Stimulated activated CD8-positive, alpha-beta memory T cell treated with anti-CD3 and anti-CD28 coated beads, Interleukin-7, amount 100 ng/mL, for 48 hours (primary cell): ENCODE measurements at regions not wholly inside any gene's neighbourhood (a gene's known extent, or its start where the extent isn't known, plus 50 kb on each side); places are given as distances from the start of the nearest gene placed in this dataset.
"Not testable (repeated sequence)": the region's sequence is repeated elsewhere in the genome, so short reads cannot be mapped to it uniquely, and the experiment has no call there.

Source experiments
- DNase-seq, 2 donors: peaks; one replicate each; pipeline ENCODE4 v3.0.0-alpha.2; 2020; ENCODE audit warnings: low read depth in 1 of 2; ENCODE audit errors: extremely low read depth in 1 of 2

DNA sequence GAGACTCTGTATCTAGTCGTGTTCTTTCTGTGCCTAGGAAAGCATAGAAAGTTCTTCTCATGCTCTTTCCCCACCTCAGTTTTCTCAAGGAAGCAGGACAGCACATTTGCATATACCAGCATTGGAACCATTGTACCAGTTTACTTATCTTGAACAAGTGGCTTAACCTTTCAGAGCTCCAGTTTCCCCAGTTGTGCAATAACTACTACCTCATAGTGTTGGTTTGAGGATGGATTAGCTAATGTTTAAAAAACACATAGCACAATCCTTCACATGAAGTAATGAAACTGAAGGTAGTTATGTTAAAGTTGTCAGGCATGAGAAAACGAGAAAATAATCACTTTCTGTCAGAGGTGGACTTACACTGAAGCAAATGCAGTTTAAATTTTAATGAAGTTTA lies 92.2 kb upstream of the H2AZ1 start:
- no peak for DNase-seq

DNA sequence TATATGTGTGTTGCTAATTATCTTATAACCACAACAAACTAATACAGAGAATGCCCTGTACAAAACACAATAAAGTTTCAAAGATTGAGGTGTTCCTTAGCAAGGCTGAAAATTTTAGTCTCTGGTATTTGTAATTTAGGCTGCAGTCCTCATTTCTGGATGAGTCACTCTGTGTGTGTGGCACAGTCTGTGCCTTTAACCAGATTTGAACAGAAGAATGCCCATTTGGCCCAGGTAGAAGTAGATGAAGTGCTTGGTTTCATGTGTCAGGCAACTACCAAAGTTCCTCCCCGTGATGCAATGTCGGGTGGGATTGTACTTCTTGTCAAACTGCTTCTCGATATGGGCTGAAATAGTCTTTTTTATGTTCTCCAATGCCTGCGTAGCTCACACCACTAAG lies 91.6 kb upstream of the H2AZ1 start:
- DNase-seq, result no peak

DNA sequence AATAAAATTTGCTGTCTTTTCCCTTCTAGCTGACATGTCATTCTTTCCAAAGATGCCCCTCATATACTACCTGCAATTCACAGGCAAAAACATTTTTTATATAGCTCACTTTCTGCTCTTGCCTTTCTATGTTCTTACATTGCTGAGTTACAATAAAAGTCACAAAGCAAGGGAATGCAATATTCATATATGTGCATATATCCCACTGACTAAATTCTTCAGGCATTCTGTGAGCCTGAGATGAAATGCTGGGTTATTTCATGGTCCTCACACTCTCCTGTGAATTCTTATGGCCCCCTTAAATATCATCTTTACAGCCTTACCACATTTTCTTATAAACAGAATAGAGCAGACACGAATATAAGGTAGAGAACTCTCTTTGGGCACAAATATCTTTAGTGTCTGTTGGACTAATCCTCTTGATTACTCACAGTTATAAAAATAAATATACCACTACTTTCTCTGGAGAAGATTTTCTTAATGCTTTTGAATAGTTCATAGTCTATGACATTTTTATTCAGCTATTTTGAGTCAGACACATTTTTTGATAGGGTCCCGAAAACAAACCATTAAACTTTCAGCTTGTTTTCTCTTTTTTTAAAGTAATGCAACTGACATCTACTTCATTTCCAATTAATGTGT lies 84.1 kb upstream of the H2AZ1 start:
- DNase-seq, result no peak

DNA sequence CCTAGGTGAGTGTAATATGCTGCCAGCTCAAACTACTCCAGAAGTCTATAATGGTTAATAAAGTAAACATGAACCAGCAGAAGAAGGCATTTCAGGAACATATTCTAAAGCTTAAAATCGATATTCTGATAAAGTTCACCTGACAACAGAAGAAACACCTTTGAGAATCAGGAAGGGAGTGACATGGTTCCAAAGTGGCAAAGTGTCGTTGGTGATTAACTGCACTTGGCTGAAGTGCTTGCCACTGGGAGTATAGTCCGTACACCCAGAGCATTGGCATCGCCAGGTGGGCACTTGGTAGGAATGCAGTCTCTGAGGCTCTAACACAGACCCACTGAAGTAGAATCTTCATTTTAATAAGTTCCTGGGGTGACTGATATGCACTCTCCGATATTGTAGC lies 76.0 kb upstream of the H2AZ1 start:
- no peak for DNase-seq

DNA sequence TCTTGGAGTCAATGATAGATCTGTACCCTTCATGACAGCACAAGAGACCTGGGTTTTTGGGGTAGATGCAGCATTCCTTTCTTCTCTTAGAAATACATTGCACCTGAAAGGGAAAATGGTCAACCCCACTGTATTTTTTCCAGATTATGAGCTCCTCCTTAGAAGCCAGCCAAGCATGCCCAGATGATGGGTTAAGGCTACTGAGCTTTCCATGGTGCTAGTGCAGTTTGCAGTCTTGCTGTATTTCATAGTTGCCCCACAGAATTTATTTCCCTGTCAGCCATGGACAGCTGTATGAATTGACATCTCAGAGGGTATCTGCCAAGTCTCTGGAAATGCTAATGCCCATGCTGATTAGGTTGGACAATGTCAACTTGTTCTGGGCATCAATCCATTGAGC lies 73.7 kb upstream of the H2AZ1 start:
- no peak for DNase-seq

DNA sequence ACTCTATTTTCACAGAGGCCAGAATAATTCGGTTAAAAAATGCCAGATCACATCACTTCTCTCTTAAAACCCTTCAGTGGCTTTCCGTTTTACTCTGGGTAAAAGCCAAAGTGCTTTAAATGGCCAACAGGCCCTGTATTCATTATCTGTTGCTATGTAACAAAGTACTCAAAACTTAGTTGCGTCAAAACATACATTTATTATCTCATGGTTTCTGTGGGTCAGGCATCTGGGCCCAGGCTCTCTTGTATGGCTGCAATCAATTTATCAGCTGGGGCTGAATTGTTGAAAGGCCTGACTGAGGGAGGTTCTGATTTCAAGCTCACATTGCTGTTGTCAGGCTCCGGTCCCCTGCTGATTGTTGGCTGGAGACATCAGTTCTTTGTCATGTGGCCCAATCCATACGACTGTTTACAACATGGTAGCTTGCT lies 72.7 kb upstream of the H2AZ1 start:
- DNase-seq, result no peak

DNA sequence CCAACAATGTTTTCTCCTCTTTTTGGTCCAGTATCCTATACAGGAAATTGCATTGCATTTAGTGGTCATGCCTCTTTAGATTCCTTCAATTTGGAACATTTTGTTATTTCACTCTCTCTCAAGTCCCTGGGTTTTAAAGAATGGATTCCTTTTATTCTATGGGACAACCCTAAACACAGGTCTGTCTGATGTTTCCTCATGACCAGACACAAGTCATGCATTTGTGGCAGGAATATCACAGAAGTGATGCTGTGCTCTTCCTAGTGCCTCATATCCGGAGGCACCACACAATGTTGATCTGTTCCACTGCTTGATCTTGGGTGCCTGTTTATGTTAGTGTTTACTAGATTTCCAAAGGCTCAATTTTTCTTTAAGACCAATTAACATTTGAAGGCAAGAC lies 69.7 kb upstream of the H2AZ1 start:
- no peak for DNase-seq

DNA sequence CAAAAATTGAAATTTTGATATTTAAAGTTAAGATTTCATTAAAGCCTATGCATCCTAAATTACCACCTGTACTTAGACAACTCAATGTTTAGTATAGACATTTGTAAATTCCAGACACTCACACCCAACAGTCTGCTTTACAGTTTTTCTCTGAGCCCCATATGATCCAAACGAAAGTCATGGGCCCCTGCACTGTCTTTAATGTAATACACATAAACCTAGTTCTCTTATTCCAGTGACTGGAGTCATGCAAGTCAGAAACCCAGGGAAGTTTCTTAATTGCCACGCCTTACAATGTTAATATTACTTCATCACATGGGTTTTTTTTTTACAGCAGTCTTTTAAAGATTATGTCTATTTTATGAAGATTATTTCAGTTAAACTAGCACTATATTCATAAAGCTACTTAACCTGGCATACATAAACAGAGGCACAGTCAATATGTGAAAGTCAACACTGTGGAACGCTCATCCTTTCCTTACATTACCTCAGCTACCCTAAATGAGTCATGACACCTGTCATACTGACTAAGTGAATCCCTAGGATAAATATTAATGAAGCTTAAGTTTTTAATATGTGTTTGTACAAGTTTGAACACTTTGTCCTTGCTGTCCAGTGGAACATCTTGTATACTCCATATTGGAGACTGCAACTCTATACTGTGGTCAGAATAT lies 67.7 kb upstream of the H2AZ1 start:
- DNase-seq, result no peak

DNA sequence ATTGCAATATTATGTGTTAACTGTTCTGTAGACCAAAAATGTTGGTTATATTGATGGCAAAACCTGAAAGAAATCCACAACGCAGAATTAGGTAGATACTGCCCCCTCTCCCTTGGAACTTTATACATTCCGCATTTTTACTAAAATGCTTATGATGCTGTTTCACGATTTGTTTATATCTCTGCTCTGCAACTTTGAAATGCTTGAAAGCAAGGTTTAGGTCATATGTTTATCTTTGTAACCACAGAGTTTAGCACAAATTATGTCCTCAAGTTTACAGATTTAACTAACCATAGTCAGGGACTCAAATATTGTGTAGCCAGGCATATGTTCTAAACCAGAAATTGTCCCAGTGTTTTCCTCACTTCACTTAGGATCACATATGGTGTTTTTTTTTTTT lies 66.1 kb upstream of the H2AZ1 start:
- DNase-seq, result no peak

DNA sequence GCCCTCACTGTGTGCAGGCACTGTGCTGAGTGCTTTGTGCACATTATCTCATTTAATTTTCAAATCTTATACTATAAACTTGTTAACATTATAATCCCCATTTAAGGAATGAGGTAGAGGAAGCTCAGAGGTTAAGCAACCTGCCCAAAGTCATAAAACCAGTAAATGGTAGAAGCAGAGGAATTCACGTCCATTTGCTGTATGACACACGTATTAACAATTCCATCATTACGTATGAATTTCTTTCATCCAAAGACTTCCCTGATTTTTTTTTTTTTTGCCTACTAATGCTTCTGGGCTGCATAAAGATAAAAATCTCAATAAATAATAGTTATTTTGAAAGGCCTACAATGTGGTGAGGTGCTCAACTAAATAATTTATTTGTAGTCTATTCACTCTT lies 64.5 kb upstream of the H2AZ1 start:
- DNase-seq, result no peak

DNA sequence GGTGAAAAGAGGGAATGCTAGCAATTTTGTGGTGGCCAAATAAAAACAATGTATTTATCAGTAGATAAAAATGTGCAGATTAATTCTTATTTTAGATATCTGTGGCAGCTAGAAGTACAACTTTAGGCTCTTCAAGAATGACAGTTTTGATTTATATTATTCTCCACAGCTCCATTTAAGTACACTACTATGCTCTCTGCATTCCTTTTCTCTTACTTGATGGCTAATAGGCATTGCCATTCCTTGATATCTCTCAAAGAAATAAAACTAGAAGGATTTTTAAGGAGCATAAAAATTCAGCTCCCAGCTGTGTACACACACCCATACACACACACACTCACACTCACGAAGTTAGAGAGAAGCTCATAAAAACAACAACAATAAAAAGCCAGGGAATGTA lies 59.4 kb upstream of the H2AZ1 start:
- no peak for DNase-seq

DNA sequence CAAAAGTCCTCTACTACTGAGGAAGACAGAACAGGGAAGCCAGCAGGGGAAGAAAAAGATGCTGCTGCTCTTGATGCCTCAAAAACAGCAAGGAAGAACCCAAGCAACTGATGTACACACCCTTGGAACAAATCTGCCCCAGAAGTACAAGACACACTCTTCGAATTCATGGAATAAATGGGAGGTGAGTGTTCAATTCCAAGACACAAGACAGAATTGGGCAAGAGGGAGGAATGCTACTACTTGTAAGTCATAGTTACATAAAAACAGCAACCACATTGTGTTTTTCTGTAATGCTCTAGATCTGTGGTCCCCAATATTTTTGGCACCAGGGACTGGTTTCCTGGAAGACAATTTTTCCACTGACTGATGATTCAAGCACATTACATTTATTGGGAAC lies 58.0 kb upstream of the H2AZ1 start:
- DNase-seq, result no peak

DNA sequence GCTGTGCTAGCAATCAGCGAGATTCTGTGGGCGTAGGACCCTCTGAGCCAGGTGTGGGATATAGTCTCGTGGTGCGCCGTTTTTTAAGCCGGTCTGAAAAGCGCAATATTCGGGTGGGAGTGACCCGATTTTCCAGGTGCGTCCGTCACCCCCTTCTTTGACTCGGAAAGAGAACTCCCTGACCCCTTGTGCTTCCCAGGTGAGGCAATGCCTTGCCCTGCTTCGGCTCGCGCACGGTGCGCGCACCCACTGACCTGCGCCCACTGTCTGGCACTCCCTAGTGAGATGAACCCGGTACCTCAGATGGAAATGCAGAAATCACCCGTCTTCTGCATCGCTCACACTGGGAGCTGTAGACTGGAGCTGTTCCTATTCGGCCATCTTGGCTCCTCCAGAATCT lies 56.1 kb upstream of the H2AZ1 start:
- not testable (repeated sequence) for DNase-seq
